IPS-18a (cell line): ENCODE measurements at regions not wholly inside any gene's neighbourhood (a gene's known extent, or its start where the extent isn't known, plus 50 kb on each side); places are given as distances from the start of the nearest gene placed in this dataset.

Experiments used
- H3K27ac ChIP-seq: one replicate; pipeline ENCODE4 v1.5.1; 2013; ENCODE audit warnings: low read length
- H3K27me3 ChIP-seq: one replicate; pipeline ENCODE4 v1.6.1; 2013; ENCODE audit warnings: mild to moderate bottlenecking, low read length; ENCODE audit not compliant: control insufficient read depth, insufficient read depth
- H3K36me3 ChIP-seq: one replicate; pipeline ENCODE4 v1.6.1; 2013; ENCODE audit warnings: low read depth, low read length; ENCODE audit not compliant: control insufficient read depth
- H3K4me1 ChIP-seq: one replicate; pipeline ENCODE4 v1.6.1; 2013; ENCODE audit warnings: low read depth, low read length; ENCODE audit not compliant: control insufficient read depth
- H3K4me3 ChIP-seq: one replicate; pipeline ENCODE4 v1.5.1; 2013; ENCODE audit warnings: low read length
- H3K9ac ChIP-seq: one replicate; pipeline ENCODE4 v1.6.1; 2013; ENCODE audit warnings: mild to moderate bottlenecking, low read length, moderate library complexity
- H3K9me3 ChIP-seq: one replicate; pipeline ENCODE4 v1.6.1; 2013; ENCODE audit warnings: low read depth, low read length; ENCODE audit not compliant: control insufficient read depth

DNA sequence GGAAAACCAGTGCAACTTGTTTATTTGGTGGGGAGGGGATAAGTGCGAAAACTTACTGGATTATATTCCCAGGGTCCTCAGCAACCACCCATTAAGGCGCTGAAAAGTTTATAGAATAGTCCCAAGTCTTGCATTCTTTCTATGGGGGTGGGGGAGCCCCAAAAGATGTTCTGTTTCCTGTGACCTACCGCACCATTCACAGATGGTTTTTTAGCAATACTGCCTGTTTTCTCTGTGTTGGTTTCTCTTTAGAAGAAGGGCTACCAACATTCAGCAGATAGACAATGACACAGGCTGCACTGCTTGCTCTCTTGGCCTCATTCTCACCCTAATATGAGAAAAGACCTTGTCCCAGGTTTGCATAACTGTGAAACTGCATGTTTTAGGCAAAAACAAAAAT lies 86.5 kb downstream of the FAM76B start:
- no peaks in the 10 kb centered on the region for H3K9me3 ChIP-seq
- H3K36me3 ChIP-seq = no peaks in the 10 kb centered on the region
- H3K27me3 ChIP-seq = no peaks in the 10 kb centered on the region
- no peaks in the 10 kb centered on the region for H3K4me1 ChIP-seq
- no peak overlapping the region for H3K4me3 ChIP-seq
- H3K27ac ChIP-seq = no peak overlapping the region
- H3K9ac ChIP-seq = no peak overlapping the region

DNA sequence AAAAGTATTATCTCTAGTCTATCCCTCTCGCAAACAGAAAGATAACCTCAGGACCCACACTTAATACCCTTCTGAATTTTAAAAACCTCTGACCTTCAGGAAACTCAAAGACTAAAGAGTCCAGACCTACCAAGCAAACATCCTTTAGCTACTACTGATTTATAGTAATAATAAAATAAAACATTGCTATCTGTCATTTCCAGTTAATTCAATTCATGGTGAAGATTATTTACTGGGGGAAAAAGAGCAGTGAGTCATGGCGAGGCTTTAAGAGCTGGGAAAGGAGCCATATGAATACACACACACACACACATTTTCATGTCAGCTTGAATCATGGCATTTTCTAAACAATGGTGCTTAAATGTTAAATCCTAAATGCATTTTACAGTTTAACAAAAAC lies 87.1 kb downstream of the FAM76B start:
- H3K4me1 ChIP-seq = no peaks in the 10 kb centered on the region
- no peak overlapping the region for H3K27ac ChIP-seq
- no peak overlapping the region for H3K4me3 ChIP-seq
- H3K27me3 ChIP-seq = no peaks in the 10 kb centered on the region
- no peak overlapping the region for H3K9ac ChIP-seq
- no peaks in the 10 kb centered on the region for H3K36me3 ChIP-seq
- H3K9me3 ChIP-seq = no peaks in the 10 kb centered on the region

DNA sequence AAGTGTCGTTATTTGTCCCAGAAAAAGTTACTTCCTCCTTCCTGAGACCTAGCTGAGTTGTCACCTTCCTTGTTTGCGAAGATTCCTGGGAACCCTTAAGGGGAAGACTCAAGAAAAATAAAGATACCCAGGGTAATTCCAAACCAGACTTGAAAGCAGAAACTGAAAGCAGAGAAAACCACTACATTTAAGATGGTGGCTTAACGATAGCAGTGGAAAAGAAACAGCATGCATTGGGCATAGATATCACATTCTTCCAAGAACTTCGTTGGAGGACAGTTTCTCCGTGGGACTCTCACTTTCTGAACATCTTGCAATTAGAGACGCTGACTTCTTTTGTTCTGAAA lies 89.1 kb downstream of the FAM76B start:
- Histone ChIP-seq H3K9me3 (no peaks in the 10 kb centered on the region), H3K27me3 (no peaks in the 10 kb centered on the region), H3K4me3 (no peak overlapping the region), H3K4me1 (no peaks in the 10 kb centered on the region), H3K9ac (no peak overlapping the region), H3K36me3 (no peaks in the 10 kb centered on the region), H3K27ac (no peak overlapping the region)

DNA sequence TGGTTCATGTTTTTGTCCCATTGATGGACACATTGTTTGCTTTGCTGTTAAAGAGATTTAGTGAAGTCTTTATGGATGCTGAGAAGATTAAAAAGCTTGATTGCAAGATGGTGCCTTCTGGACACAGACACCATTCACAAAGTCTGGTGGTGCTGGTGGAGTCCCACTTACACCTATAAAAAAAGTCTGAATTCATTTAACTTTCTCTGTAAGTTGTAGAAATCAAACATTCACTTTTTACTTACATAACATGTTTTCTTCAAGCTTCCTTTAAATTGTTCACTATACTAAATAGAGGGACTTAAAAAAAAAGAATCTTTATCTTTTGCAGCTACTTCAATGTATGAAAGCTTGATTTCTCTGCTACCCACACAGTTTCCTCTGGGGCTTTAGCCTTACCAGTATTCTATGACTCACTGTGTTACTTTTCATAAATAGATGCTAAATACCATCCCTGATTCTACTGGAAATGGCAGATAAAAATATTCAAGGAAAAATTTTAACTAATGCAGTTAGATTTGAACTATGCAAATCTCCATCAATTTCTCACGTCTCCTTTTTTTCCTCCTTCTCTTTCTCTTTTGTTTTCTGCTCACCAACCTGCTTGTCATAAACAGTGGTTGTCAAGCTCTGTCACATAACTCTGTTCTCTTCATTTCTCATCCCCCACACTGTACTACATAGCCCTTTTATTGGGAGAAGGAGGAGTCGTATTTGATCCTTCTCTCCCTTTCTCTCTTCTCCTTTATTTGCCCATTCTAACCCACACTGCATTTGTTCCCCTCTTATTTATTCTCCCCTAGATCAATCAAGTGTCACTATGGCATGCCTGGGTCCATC lies 89.7 kb downstream of the FAM76B start:
- H3K4me1 ChIP-seq = no peaks in the 10 kb centered on the region
- H3K9me3 ChIP-seq = no peaks in the 10 kb centered on the region
- H3K27me3 ChIP-seq = no peaks in the 10 kb centered on the region
- no peak overlapping the region for H3K9ac ChIP-seq
- no peak overlapping the region for H3K27ac ChIP-seq
- H3K4me3 ChIP-seq = no peak overlapping the region
- no peaks in the 10 kb centered on the region for H3K36me3 ChIP-seq

DNA sequence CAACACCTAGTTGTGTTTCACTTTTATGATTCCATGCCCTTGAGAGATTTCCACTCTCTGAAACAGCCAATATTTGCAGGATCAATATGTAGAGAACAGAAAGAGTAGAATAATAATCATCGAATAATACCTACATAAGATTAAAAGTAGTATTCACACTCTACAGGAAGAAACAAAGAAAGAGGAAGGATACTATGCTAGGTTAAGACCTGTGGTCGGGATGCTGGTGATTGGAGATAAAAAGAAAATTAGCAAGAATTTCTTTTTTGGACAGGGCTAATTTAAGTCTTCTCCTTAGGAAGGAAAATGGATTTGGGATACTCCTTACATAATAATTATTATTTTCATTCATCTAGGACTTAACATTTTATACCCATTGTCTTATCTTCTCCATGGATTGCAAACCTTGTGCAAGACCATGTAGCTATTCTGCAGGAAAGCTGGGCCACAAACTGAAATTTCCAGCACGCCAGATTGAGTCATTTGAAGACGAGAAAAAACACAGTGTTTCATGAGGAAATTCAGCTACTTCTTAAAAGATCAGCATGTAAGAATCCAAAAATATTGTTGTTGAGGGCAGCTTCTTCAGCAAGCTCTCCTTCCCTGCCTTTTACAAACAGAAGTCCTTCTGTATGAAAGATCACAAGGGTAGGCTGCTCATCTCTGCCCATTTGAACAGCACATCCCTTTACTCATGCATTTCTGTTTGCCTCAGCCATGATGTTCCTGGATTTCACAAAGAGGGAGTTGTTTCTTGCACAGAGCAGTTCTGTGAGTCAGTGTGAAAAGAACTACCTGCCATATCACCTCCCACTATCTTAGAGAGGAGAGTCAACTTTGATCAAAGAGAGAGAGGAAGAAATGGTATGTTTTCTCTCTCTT lies 90.7 kb downstream of the FAM76B start:
- Histone ChIP-seq H3K9ac (no peak overlapping the region), H3K36me3 (no peaks in the 10 kb centered on the region), H3K9me3 (no peaks in the 10 kb centered on the region), H3K4me1 (no peaks in the 10 kb centered on the region), H3K4me3 (no peak overlapping the region), H3K27ac (no peak overlapping the region), H3K27me3 (no peaks in the 10 kb centered on the region)

DNA sequence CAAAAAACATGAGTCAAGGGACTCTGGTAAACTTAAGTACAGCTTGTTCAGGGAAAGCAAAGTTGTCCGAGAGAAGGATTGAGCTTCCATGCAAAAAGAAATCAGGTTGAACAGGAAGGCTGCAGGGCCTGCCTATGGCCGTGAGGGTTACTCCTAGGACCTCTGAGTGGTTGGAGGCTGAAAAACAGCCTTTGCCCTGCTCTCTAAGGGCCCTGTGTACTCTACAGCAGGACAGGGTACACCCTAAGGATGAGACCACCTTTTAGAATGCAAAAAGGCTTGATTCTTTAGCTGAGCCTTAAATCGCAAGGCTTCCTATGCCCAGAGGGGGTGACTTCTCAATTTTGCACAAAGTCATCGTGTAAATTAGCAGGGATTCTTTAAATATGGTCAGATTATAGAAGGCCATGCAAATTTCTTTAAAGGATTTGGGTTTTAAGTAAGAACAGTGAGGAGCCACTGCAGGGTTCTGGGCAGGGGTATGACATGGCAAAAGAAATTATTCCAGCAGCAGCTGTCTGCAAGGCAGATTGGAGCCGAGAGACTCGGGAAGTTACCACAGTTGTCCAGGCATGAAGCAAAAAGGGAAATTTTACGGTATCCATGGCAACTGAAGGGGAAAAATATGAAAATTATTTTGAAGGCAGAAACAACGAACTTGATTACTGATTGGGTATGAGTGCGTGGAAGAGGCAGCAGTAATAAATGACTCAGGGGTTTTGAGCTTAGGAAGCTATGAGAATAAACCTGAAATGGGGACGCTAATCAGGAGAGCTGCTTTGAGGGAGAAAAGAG lies 91.8 kb downstream of the FAM76B start:
- Histone ChIP-seq H3K4me1 (no peaks in the 10 kb centered on the region), H3K9me3 (no peaks in the 10 kb centered on the region), H3K27ac (no peak overlapping the region), H3K4me3 (no peak overlapping the region), H3K9ac (no peak overlapping the region), H3K36me3 (no peaks in the 10 kb centered on the region), H3K27me3 (no peaks in the 10 kb centered on the region)

DNA sequence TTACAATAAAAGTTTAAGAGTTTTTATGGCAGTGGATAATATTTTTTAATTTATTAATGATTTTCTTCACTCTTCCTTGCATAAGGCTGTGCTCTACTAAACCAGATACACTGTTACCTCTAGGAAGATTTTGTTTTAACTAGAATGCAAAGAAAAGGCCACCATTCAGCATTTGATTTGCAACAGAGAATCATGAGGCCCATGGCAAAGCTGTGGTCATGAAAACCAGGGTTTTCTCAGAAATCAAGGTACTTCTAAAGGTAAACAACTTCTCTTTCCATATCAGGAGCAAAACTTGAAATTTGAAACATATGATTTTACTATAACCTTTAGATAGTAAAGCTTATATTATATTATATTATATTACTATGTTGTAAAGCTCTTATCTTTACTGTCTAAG lies 94.4 kb downstream of the FAM76B start:
- no peak overlapping the region for H3K9ac ChIP-seq
- no peak overlapping the region for H3K27ac ChIP-seq
- H3K36me3 ChIP-seq = no peaks in the 10 kb centered on the region
- H3K9me3 ChIP-seq = no peaks in the 10 kb centered on the region
- H3K27me3 ChIP-seq = no peaks in the 10 kb centered on the region
- no peak overlapping the region for H3K4me3 ChIP-seq
- no peaks in the 10 kb centered on the region for H3K4me1 ChIP-seq

DNA sequence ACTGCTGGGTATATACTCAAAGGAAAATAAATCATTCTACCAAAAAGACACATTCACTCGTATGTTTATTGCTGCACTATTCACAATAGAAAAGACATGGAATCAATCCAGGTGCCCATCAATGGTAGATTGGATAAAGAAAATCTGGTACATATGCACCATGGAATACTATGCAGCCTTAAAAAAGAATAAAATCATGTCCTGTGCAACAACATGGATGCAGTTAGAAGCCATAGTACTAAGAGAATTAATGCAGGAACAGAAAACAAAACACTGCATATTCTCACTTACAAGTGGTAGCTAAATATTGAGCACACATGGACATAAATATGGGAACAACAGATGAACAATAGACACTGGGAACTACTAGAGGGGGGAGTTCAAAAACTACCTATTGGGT lies 96.3 kb downstream of the FAM76B start:
- Histone ChIP-seq H3K9ac (no peak overlapping the region), H3K4me3 (no peak overlapping the region), H3K9me3 (no peaks in the 10 kb centered on the region), H3K36me3 (no peaks in the 10 kb centered on the region), H3K27me3 (no peaks in the 10 kb centered on the region), H3K27ac (no peak overlapping the region), H3K4me1 (no peaks in the 10 kb centered on the region)

DNA sequence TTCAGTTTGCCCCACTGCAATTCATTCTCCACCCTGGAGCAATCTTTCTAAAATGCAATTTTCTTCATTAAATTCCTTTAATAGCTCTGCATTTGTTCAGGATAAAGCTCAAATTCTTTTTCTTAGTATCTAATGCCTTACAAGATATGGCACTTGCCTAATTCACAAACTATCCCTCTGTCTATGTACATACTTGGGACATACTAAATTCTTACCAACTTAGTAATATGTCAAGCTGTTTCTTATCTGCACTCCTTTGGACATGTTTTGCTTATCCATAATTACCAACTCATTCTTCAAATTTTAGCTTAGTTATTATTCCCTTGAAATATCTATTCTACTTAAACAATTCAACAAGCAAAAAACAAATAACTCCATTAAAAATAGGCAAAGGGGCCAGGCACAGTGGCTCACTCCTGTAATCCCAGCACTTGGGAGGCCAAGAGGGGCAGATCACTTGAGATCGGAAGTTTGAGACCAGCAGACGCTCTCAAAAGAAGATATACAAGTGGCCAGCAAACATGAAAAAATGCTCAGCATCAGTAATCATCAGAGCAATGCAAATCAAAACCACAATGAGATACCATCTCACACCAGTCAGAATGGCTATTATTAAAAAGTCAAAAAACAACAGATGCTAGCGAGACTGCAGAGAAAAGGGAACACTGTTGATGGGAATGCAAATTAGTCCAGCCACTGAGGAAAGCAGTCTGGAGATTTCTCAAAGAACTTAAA lies 96.9 kb downstream of the FAM76B start:
- Histone ChIP-seq H3K9ac (no peak overlapping the region), H3K27me3 (no peaks in the 10 kb centered on the region), H3K36me3 (no peaks in the 10 kb centered on the region), H3K27ac (no peak overlapping the region), H3K4me3 (no peak overlapping the region), H3K4me1 (no peaks in the 10 kb centered on the region), H3K9me3 (no peaks in the 10 kb centered on the region)

DNA sequence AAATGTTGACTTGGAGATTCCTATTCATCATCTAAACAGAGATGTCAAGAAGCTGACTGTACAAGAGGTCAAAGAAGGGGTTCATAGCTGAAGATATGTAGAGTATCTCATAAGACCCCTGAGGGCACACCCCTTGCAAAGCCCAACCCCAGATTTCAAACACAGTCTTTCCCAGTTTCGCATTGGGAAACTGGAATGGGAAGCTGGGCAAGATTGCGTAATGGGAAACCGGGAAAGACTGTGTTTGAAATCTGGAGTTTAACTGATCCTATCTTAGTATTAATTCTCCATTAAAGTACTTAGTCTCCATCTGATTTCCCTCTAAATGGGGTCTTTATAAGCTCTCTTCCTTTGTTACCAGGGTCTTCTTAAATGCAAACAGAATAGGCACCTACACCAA lies 99.5 kb downstream of the FAM76B start:
- Histone ChIP-seq H3K27ac (no peak overlapping the region), H3K9ac (no peak overlapping the region), H3K4me1 (no peaks in the 10 kb centered on the region), H3K27me3 (no peaks in the 10 kb centered on the region), H3K36me3 (no peaks in the 10 kb centered on the region), H3K9me3 (no peaks in the 10 kb centered on the region), H3K4me3 (no peak overlapping the region)
